Activated naive CD8-positive, alpha-beta T cell treated with anti-CD3 and anti-CD28 coated beads, Interleukin-2, amount 50 U/mL, for 24 hours (primary cell): ENCODE measurements at regions not wholly inside any gene's neighbourhood (a gene's known extent, or its start where the extent isn't known, plus 50 kb on each side); places are given as distances from the start of the nearest gene placed in this dataset.

Experiments used
- ATAC-seq: fragments of 150-1000 bp; cut with Tn5 transposase; one replicate; pipeline ENCODE4 v1.10.0; 2021
- DNase-seq: peaks from one replicate; pipeline ENCODE4 v3.0.0; 2021
- H3K27ac Mint-ChIP-seq: one replicate; pipeline ENCODE4 v1.8.0; 2021; ENCODE audit warnings: mild to moderate bottlenecking, mixed read lengths
- H3K27me3 Mint-ChIP-seq: one replicate; pipeline ENCODE4 v1.8.0; 2021; ENCODE audit warnings: mixed read lengths
- H3K36me3 Mint-ChIP-seq: one replicate; pipeline ENCODE4 v1.8.0; 2021; ENCODE audit warnings: low read depth, mixed read lengths
- H3K4me1 Mint-ChIP-seq: one replicate; pipeline ENCODE4 v1.8.0; 2021; ENCODE audit warnings: mixed read lengths
- H3K4me3 Mint-ChIP-seq: one replicate; pipeline ENCODE4 v1.8.0; 2021; ENCODE audit warnings: mild to moderate bottlenecking, moderate library complexity, mixed read lengths
- H3K9me3 Mint-ChIP-seq: one replicate; pipeline ENCODE4 v1.8.0; 2021; ENCODE audit warnings: mixed read lengths

DNA sequence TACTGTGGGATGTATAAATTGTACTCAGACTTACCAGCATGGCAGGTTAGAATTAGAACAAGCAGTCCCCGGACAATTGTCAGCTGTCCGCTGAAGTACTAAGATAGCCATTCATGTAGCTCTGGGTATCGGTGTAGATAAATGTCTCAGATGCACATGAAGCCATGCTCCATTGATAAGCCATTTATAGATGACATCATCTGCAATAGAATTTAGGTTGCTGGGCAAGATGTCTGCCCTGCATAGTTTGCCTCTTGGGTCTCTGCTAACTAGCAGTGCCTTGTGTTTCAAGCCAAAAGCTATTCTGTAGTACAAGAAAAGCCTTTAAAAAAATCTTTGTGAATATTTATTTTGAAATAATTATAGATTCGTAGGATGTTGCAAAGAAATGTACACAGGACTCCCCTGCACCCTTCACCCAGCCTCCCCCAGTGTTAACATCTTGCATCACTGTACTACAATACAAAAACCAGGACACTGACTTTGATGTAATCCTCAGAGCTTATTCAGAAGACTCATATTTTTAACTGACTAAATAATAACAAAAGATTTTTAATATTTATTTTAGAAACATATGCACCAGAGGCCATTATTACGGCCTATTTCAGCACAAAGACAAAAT, 220.6 kb upstream of the THRB start:
- ATAC-seq (no peak), DNase-seq (no peak)
- Mint-ChIP-seq H3K4me1 (no peaks in the 10 kb centered on the region), H3K27ac (no peak overlapping the region), H3K9me3 (no peaks in the 10 kb centered on the region), H3K36me3 (no peaks in the 10 kb centered on the region), H3K4me3 (no peak overlapping the region), H3K27me3 (no peaks in the 10 kb centered on the region)

DNA sequence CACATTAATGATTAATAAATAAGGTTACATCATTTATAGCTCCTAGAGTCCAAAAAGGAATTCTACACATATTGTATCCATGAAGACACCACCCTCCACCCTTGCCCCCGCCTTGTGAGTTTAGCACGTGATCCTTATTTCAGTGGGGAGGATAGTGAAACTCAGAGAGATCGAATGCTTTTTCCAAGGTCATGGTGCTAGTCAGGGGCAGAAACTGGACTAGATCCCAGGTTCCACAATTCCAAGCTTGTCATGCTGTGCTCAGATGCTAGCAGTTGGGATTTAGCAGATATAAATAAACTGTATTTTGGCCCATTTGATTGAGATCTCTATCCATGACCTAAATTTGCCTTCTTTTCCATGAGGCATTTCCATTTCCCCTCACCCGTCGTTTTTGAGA, 227.4 kb upstream of the THRB start:
- Mint-ChIP-seq H3K4me1 (no peaks in the 10 kb centered on the region), H3K36me3 (no peaks in the 10 kb centered on the region), H3K27ac (no peak overlapping the region), H3K4me3 (no peak overlapping the region), H3K27me3 (no peaks in the 10 kb centered on the region), H3K9me3 (peaks cover 2% of the 10 kb centered on the region)
- ATAC-seq (no peak), DNase-seq (no peak)

GRCh38 chr3:24725514-24726255, 231.0 kb upstream of the THRB start:
- H3K4me1 Mint-ChIP-seq, result no peaks in the 10 kb centered on the region
- no peaks in the 10 kb centered on the region for H3K36me3 Mint-ChIP-seq
- H3K27ac Mint-ChIP-seq, result no peak overlapping the region
- no peaks in the 10 kb centered on the region for H3K27me3 Mint-ChIP-seq
- peaks cover 2% of the 10 kb centered on the region for H3K9me3 Mint-ChIP-seq
- no peak for ATAC-seq
- no peak for DNase-seq
- H3K4me3 Mint-ChIP-seq, result no peak overlapping the region

DNA sequence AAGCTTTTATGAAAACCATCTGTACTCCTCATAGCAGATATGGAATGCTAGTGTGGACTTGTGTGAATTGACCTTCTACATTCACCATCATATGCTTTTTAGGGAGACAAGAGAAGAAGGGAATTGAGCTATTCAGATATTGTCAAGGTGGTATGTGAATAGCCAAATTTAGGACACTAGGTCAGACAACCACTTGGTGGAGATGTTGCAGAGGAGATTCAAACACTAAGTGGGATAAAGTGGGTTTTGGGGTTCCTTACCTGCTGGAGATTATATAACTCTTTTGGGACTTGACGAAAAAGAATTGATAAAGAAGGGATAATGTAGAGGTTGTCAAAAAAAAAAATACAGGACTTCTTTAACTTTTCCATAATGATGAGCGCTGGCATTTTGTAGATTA, 231.8 kb upstream of the THRB start:
- no peak overlapping the region for H3K27ac Mint-ChIP-seq
- no peaks in the 10 kb centered on the region for H3K27me3 Mint-ChIP-seq
- no peaks in the 10 kb centered on the region for H3K36me3 Mint-ChIP-seq
- peaks cover 2% of the 10 kb centered on the region for H3K9me3 Mint-ChIP-seq
- H3K4me1 Mint-ChIP-seq, result no peaks in the 10 kb centered on the region
- DNase-seq (no peak), ATAC-seq (no peak)
- no peak overlapping the region for H3K4me3 Mint-ChIP-seq

DNA sequence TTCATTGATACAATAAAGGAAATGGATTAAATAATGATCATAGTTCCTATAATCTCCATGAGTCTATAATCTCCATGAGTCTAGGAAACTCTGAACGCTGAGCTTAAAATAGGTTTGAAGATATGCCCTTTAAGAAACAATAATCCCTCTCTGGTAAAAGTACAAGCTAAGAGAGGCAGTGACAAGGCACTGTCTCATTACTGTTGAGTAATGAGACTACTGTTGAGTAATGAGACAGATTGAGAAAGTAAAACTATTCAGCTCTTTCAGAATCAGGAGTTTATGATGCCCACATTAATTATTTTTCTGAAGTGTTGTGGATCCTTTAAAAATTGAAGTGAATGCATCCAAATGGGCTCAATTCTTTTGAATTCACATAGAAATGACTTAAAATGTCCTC, 235.5 kb upstream of the THRB start:
- H3K4me1 Mint-ChIP-seq, result no peaks in the 10 kb centered on the region
- H3K9me3 Mint-ChIP-seq, result peaks cover 2% of the 10 kb centered on the region
- DNase-seq (no peak), ATAC-seq (no peak)
- no peaks in the 10 kb centered on the region for H3K27me3 Mint-ChIP-seq
- H3K36me3 Mint-ChIP-seq, result no peaks in the 10 kb centered on the region
- no peak overlapping the region for H3K4me3 Mint-ChIP-seq
- H3K27ac Mint-ChIP-seq, result no peak overlapping the region

GRCh38 chr3:24734019-24734418, 239.4 kb upstream of the THRB start:
- no peaks in the 10 kb centered on the region for H3K9me3 Mint-ChIP-seq
- DNase-seq (no peak), ATAC-seq (no peak)
- no peak overlapping the region for H3K27ac Mint-ChIP-seq
- no peak overlapping the region for H3K4me3 Mint-ChIP-seq
- no peaks in the 10 kb centered on the region for H3K27me3 Mint-ChIP-seq
- H3K4me1 Mint-ChIP-seq, result no peaks in the 10 kb centered on the region
- no peaks in the 10 kb centered on the region for H3K36me3 Mint-ChIP-seq

DNA sequence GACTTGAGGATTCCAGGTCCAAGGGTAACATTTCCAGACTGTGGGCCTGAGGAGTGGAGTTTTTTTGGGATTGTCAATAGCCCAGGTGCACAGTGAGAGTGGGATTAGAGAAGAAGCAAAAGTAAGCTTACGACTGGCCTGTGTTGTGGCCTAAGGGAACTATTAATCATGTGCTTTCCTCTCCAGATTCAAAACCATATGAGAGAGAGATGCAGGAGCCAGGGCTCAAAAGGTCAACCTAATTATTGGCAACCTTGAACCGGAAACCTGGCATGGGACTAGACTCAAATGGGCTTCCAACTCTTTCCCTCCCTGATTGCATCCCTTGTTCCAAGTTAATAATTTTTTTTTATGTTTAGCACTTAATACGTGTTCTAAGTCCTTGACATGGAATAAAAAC, 242.1 kb upstream of the THRB start:
- no peak for DNase-seq
- H3K4me1 Mint-ChIP-seq, result no peaks in the 10 kb centered on the region
- no peak for ATAC-seq

GRCh38 chr3:24740326-24740725, 245.7 kb upstream of the THRB start:
- ATAC-seq (no peak), DNase-seq (no peak)
- Mint-ChIP-seq H3K27me3 (no peaks in the 10 kb centered on the region), H3K4me1 (no peaks in the 10 kb centered on the region), H3K4me3 (no peak overlapping the region), H3K27ac (no peak overlapping the region), H3K9me3 (peaks cover 4% of the 10 kb centered on the region), H3K36me3 (no peaks in the 10 kb centered on the region)

More for the DNA sequence above, 242.1 kb upstream of the THRB start:
- Mint-ChIP-seq H3K27me3 (no peaks in the 10 kb centered on the region), H3K4me3 (no peak overlapping the region), H3K36me3 (no peaks in the 10 kb centered on the region), H3K27ac (no peak overlapping the region), H3K9me3 (no peaks in the 10 kb centered on the region)

GRCh38 chr3:24741506-24741905, 246.9 kb upstream of the THRB start:
- no peak overlapping the region for H3K4me3 Mint-ChIP-seq
- ATAC-seq, result no peak
- DNase-seq, result no peak
- peaks cover 4% of the 10 kb centered on the region for H3K9me3 Mint-ChIP-seq
- H3K4me1 Mint-ChIP-seq, result no peaks in the 10 kb centered on the region
- H3K27me3 Mint-ChIP-seq, result no peaks in the 10 kb centered on the region
- H3K27ac Mint-ChIP-seq, result no peak overlapping the region
- H3K36me3 Mint-ChIP-seq, result no peaks in the 10 kb centered on the region

- Mint-ChIP-seq H3K27me3 (no peaks in the 10 kb centered on the region), H3K4me1 (no peaks in the 10 kb centered on the region), H3K27ac (no peak overlapping the region), H3K36me3 (no peaks in the 10 kb centered on the region), H3K9me3 (no peaks in the 10 kb centered on the region), H3K4me3 (no peak overlapping the region)
- DNase-seq (no peak), ATAC-seq (no peak)
These were observed 253.9 kb upstream of the THRB start for GRCh38 chr3:24748520-24748919.

- Mint-ChIP-seq H3K4me1 (no peaks in the 10 kb centered on the region), H3K27ac (no peak overlapping the region), H3K36me3 (no peaks in the 10 kb centered on the region), H3K27me3 (no peaks in the 10 kb centered on the region), H3K4me3 (no peak overlapping the region), H3K9me3 (no peaks in the 10 kb centered on the region)
- ATAC-seq (no peak), DNase-seq (no peak)
These were observed 256.4 kb upstream of the THRB start for GRCh38 chr3:24751020-24751419.

- Mint-ChIP-seq H3K27me3 (no peaks in the 10 kb centered on the region), H3K27ac (no peak overlapping the region), H3K9me3 (peaks cover 11% of the 10 kb centered on the region), H3K4me3 (no peak overlapping the region), H3K4me1 (no peaks in the 10 kb centered on the region), H3K36me3 (no peaks in the 10 kb centered on the region)
- ATAC-seq (no peak), DNase-seq (no peak)
These were observed 261.6 kb upstream of the THRB start for GRCh38 chr3:24756101-24756888.

DNA sequence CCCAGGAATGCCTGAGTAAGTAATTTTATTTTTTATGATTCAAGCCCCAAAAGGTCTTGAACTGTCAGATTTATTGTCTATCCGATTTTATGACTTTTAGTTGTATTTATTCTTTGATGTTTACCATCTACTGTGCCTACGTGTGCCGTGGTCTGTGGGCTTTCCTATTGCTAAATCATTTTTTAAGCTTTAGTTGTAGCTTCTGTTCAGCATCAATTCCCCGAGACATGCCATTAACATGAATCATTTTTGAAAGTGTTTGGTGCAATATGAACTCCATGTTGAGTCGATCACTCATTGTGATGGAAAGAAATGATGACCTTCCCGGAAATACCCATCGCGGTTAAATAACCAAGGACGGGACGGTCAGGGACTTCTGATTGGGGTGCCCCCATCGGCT, 268.7 kb upstream of the THRB start:
- H3K27ac Mint-ChIP-seq, result no peak overlapping the region
- no peak for ATAC-seq
- H3K4me3 Mint-ChIP-seq, result no peak overlapping the region
- no peaks in the 10 kb centered on the region for H3K36me3 Mint-ChIP-seq
- no peak for DNase-seq
- peaks cover 4% of the 10 kb centered on the region for H3K9me3 Mint-ChIP-seq
- H3K4me1 Mint-ChIP-seq, result no peaks in the 10 kb centered on the region
- no peaks in the 10 kb centered on the region for H3K27me3 Mint-ChIP-seq

GRCh38 chr3:24764236-24764915, 269.7 kb upstream of the THRB start:
- Mint-ChIP-seq H3K27me3 (no peaks in the 10 kb centered on the region), H3K36me3 (no peaks in the 10 kb centered on the region), H3K4me3 (no peak overlapping the region), H3K9me3 (peaks cover 4% of the 10 kb centered on the region), H3K27ac (no peak overlapping the region), H3K4me1 (no peaks in the 10 kb centered on the region)
- no peak for ATAC-seq
- DNase-seq, result no peak

DNA sequence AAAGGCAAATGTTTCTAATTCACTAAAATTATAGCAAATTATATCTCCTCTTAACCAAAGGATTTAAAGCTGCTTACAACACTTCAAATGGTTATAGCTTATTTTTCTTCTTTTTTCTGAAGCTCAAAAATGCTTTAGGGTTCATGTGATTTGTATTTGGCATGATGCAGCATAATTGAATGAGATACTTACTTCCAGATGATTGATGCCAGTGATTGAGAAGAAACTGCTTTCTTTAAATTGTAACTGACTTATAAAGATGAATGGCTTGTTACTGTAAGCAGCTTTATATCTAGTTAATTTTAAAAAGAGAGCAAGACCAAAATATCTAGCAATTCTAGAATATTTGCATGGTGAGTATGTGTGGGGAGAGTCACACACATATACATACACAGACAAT, 270.7 kb upstream of the THRB start:
- H3K9me3 Mint-ChIP-seq, result peaks cover 4% of the 10 kb centered on the region
- H3K27me3 Mint-ChIP-seq, result no peaks in the 10 kb centered on the region
- ATAC-seq (no peak), DNase-seq (no peak)
- H3K27ac Mint-ChIP-seq, result no peak overlapping the region
- no peak overlapping the region for H3K4me3 Mint-ChIP-seq
- no peaks in the 10 kb centered on the region for H3K36me3 Mint-ChIP-seq
- H3K4me1 Mint-ChIP-seq, result no peaks in the 10 kb centered on the region
